WI38 (cell line): ENCODE measurements at regions not wholly inside any gene's neighbourhood (a gene's known extent, or its start where the extent isn't known, plus 50 kb on each side); places are given as distances from the start of the nearest gene placed in this dataset.

Experiments
- H3K4me3 ChIP-seq: 2 replicates; pipeline ENCODE4 v1.5.1; 2011; ENCODE audit warnings: low read depth, mild to moderate bottlenecking, control low read depth, low read length
- TF ChIP-seq, protein P1 (sequence below): IDR thresholded peaks from 2 replicates; pipeline ENCODE4 v1.5.1; 2012; ENCODE audit warnings: low read depth, mild to moderate bottlenecking, control low read depth, low read length

DNA sequence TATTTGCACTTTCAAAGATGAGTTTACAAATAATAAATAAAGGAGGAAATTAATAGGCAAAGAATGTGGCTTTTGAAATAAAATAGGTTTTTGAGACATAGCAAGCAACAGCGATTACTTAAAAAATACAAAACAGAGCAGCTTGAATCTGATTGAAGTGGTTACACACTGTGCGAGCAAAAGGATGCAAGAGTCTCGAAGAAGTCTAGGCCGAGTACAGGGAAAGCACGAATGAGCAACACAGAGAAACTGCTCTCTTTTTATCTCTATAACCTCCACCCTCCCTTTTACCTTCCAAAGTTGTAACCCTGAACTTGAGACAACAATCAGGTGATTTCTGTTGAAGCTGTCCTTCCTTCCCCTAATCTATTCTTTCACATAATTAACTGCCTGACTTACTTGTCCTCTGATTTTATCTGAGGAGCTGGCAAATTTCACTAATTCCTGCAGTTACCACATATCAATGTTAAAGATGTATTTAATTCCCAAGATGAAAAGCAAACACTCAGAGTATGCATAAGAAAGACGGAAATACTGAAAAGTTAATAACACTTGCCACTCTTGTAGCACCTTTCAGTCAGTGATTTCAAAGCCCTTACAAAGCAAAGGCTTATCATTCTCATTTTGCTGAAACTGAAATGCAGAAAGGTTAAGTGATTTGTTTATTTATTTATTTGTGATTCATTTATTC lies 1030.1 kb downstream of the ADGRL2 start:
- H3K4me3 ChIP-seq = no peak overlapping the region
- TF ChIP-seq, protein P1, sequence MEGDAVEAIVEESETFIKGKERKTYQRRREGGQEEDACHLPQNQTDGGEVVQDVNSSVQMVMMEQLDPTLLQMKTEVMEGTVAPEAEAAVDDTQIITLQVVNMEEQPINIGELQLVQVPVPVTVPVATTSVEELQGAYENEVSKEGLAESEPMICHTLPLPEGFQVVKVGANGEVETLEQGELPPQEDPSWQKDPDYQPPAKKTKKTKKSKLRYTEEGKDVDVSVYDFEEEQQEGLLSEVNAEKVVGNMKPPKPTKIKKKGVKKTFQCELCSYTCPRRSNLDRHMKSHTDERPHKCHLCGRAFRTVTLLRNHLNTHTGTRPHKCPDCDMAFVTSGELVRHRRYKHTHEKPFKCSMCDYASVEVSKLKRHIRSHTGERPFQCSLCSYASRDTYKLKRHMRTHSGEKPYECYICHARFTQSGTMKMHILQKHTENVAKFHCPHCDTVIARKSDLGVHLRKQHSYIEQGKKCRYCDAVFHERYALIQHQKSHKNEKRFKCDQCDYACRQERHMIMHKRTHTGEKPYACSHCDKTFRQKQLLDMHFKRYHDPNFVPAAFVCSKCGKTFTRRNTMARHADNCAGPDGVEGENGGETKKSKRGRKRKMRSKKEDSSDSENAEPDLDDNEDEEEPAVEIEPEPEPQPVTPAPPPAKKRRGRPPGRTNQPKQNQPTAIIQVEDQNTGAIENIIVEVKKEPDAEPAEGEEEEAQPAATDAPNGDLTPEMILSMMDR = no peak

DNA sequence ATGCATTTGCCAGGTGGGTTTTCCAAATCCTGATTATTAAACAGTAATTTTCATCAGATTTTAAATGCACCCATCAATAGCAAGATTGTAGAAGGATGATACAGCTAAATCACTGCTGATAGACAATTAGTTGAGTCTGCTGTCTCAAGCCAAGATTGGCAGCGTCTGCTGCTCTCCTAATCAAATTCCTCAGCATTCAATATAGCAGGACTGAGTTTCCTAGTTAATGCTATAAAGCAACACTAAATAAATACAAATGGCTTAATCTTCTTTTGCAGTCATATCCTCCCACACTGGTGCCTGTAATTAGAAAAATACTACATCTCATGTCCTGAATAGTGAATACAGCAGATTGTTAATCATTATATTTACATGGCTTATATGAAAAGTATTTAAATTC lies 1028.8 kb downstream of the ADGRL2 start:
- TF ChIP-seq, protein P1 = no peak
- no peak overlapping the region for H3K4me3 ChIP-seq

- TF ChIP-seq, protein P1 = no peak
- no peak overlapping the region for H3K4me3 ChIP-seq
Observed at GRCh38 chr1:82823876-82824275, 1023.1 kb downstream of the ADGRL2 start.

- no peak overlapping the region for H3K4me3 ChIP-seq
- TF ChIP-seq, protein P1 = no peak
Observed at GRCh38 chr1:82820816-82821215, 1020.1 kb downstream of the ADGRL2 start.

GRCh38 chr1:82819234-82819633 lies 1018.5 kb downstream of the ADGRL2 start:
- TF ChIP-seq, protein P1 = no peak
- H3K4me3 ChIP-seq = no peak overlapping the region

DNA sequence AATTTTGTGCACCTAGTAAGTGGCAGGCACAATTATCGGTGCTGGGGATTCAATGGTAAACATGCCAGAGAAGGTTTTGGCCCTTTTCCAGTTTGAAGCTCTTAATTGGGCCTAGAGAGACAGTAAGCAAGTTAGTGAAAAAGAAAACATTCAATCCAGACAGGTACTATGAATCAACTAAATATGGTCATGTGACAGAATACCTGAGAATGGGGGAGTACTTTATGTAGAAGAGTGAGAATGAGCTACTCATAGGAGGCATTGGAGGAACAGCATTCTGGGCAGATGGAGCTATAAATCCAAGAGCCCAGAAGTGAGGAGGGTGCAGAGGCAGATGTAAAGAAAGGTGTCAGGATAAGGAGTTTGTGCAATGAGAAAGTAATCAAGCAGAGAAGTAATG lies 1017.9 kb downstream of the ADGRL2 start:
- TF ChIP-seq, protein P1 = no peak
- H3K4me3 ChIP-seq = no peak overlapping the region

- TF ChIP-seq, protein P1 = no peak
- no peak overlapping the region for H3K4me3 ChIP-seq
Observed at GRCh38 chr1:82813386-82813785, 1012.7 kb downstream of the ADGRL2 start.
